HS-27A (cell line): ENCODE measurements at regions not wholly inside any gene's neighbourhood (a gene's known extent, or its start where the extent isn't known, plus 50 kb on each side); places are given as distances from the start of the nearest gene placed in this dataset.

Experiments
- DNase-seq: peaks from one replicate; pipeline ENCODE4 v3.0.0-alpha.2; 2012; ENCODE audit warnings: low read depth, missing footprints

DNA sequence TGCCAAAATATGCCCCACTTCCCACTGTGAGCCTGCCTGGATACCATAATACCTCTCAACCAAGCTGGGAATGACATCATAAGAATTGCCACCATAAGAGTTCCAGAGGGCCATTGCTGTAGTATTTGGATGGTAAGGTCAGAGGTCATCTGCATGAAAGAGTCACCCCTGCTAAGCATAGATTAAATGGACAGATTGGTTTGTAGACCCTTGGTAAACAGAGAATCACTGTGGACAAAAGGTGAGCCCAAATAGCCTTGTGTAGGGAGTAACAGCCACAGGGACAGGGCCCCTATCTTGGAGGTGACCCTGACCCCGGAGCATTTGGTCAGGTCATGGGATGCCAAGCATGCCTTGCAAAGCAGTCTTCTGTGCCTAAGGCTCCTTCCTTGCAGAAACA is 129.7 kb downstream of the GPAM start:
- DNase-seq: no peak

DNA sequence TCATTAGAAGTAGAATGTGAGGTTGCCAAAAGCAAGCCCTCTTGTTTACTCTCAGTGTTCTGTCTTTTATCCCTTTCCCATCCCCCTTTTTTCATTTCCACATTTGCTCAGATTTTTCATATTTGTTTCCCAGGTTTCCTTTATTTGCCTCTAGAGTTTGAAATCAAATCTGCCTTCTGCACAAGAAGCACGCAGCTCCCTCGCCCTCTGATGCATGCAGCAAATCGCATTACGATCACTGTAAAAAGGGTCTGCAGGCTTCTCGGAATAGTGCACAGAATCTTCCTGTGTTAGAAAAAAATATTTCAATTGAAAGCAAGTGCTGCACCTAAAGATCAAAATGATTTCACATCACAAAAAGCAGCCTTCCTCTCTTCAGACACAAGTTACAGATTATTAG is 129.0 kb downstream of the GPAM start:
- no peak for DNase-seq

- DNase-seq: no peak
Measured at GRCh38 chr10:112057072-112057471, 126.5 kb downstream of the GPAM start.

- no peak for DNase-seq
Measured at GRCh38 chr10:112059220-112059619, 124.3 kb downstream of the GPAM start.

DNA sequence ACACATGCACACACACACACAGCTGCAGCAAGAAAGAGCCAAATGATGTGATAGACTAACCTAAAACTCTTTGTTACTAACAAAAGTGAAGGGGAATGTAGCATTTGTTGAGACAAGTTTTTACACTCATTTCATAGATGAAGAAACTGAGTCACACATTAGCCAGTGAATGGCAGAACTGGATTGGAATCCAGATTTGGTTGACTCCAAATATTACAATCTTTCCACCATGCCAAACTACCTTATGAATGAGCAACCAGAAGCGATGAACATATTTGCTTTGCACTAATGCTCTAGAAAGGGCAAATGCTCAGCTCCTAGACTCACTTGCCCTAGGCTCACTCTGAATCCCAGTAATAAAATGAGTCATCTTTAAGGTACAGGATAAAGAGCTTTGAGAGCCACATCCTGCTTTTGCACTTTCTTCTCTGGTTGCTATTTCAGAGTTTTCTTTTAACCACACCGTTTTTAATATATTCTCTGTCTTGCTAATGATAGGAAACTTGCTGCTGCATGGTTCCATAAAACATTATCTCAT is 111.9 kb downstream of the GPAM start:
- DNase-seq: no peak

GRCh38 chr10:112078003-112078402 is 105.6 kb downstream of the GPAM start:
- no peak for DNase-seq

- DNase-seq: no peak
Measured at GRCh38 chr10:112080231-112080630, 103.3 kb downstream of the GPAM start.

GRCh38 chr10:112082120-112082519 is 101.4 kb downstream of the GPAM start:
- no peak for DNase-seq

DNA sequence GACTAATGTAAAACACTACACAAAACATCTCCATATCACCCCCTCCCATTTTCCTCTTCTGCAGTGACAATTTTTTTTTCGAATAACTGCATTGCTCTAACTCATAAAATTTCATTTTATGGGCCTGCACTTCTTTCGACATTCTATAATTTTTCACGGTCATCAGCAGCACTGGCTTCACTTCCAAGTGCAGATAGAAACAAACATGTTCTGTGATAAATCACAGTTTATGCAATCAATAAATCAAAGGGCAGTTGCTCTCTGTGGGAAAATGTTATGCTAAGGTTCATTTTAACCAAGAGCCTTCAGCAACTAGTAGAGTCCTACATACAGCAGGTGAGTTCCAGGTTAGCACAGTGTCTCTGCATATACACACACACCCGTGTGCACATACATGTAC is 100.1 kb downstream of the GPAM start:
- DNase-seq: no peak

DNA sequence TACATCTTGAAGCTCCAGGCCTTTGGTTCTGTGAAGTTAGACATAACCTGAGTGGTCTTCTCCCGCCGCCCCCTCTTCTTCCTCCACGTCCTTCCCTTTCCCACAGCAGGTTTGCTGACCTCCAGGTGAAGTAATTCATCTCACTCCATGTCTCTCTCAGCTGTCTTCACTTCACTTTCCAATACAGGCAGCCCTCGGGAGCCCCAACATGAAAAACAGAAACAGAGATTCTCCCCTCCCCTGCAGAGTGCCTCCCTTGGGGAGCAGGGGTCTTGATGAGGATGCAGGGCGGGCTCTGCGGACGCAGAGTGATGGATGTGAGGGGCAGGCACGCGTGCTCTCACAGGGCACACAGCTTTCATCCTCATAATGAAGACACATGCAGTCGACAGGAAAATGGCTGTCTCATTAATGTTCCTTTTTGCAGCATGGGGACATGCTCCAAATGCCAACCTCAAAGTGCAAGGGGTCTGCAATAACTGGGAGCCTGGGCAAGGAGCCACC is 95.6 kb downstream of the GPAM start:
- DNase-seq: no peak

GRCh38 chr10:112091703-112092102 is 91.9 kb downstream of the GPAM start:
- DNase-seq: no peak

DNA sequence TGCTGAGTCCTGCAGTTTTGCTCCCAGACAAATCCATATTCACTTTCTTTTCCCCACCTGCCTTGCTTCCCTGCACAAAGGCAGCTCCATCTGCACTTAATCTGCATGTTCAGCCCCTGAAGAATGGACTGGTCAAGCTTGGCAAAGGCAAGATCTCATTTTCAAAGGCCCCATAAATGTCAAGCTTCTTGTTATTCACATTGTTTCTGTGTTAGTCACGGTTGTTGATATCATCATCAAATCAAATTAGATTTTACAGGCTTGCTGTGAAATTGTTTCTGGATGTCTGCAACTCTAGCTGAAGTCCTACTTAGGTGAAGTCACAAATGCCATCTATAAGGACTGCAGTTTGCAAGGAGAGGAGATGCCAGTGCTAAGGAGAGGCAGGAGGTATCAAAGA is 91.0 kb downstream of the GPAM start:
- DNase-seq: no peak

- no peak for DNase-seq
Measured at GRCh38 chr10:112094984-112095383, 88.6 kb downstream of the GPAM start.

GRCh38 chr10:112095731-112096130 is 87.8 kb downstream of the GPAM start:
- no peak for DNase-seq

DNA sequence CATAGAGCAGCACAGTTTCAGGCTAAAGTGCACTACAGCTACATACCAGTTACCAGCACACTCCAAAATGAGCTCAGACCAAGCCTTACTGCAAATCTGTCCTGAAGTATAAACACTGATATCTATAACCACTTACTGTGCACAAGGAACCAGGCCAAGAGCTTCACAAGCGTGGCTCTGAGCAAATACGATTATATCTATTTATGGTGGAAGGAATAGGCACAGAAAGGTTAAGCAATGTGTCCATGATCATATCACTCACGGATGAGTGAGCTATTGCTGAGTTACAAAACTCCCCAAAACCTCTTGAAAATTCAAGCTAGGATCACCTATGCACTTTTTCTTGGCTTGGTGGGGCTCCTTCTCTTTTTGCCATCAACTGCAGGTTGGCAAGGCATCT is 84.9 kb downstream of the GPAM start:
- no peak for DNase-seq
